ENCODE measurements at regions not wholly inside any gene's neighbourhood (a gene's known extent, or its start where the extent isn't known, plus 50 kb on each side); places are given as distances from the start of the nearest gene placed in this dataset.

DNA sequence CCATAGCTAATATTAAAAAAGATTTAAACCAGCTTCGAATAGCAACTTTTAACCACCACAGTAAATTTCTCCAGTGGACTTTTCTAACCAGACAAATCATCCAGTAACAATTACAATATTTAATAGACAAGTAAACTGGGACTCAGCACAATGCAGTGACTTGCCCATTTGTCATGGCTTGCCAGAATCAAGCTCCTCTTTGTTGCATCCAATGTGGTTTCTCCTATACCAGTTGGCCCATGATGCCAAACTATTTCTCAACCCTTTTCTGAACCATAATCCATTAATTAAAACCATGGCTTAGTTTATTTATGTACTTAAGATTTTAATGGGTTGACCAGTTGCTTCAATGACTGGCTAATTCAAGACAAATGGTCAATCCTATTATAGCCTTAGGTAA is 64.4 kb downstream of the DIO2 start:
- H3K9me3 ChIP-seq: no peaks in the 10 kb centered on the region
- H3K36me3 ChIP-seq: no peaks in the 10 kb centered on the region
- DNase-seq: no peak
- H3K27me3 ChIP-seq: no peaks in the 10 kb centered on the region
- H3K4me3 ChIP-seq (ENCODE audit: low read depth, low read length): no peak overlapping the region
- TF ChIP-seq, protein P1, sequence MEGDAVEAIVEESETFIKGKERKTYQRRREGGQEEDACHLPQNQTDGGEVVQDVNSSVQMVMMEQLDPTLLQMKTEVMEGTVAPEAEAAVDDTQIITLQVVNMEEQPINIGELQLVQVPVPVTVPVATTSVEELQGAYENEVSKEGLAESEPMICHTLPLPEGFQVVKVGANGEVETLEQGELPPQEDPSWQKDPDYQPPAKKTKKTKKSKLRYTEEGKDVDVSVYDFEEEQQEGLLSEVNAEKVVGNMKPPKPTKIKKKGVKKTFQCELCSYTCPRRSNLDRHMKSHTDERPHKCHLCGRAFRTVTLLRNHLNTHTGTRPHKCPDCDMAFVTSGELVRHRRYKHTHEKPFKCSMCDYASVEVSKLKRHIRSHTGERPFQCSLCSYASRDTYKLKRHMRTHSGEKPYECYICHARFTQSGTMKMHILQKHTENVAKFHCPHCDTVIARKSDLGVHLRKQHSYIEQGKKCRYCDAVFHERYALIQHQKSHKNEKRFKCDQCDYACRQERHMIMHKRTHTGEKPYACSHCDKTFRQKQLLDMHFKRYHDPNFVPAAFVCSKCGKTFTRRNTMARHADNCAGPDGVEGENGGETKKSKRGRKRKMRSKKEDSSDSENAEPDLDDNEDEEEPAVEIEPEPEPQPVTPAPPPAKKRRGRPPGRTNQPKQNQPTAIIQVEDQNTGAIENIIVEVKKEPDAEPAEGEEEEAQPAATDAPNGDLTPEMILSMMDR (IDR thresholded peaks at IDR 0.05; ENCODE audit: low read depth, low read length): no peak
- H3K4me1 ChIP-seq: no peaks in the 10 kb centered on the region

DNA sequence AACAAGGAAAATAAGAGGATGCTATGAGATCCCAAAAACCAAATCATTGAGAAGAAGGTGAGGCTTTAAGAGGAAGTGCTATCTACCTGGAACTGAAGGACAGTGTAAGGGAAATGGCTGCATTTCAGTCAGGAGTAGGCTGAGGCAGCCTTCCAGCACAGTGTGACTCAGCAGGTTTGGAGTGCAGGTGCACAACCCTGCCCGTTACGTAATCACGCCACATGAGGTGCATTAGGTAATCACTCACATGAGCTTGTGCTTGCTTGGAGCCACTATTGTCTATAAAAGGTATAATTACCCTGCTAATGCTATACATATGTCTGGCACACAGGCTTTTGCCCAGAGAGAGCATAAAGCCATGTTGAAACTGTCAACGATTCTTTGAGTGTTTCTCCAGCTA is 74.9 kb downstream of the DIO2 start:
- no peaks in the 10 kb centered on the region; the same call in 1 of the 2 replicates for H3K9me3 ChIP-seq
- no peaks in the 10 kb centered on the region for H3K4me1 ChIP-seq
- TF ChIP-seq, protein P1 (IDR thresholded peaks at IDR 0.05; ENCODE audit: low read depth, low read length): no peak
- no peak for DNase-seq
- H3K27me3 ChIP-seq: no peaks in the 10 kb centered on the region
- no peaks in the 10 kb centered on the region for H3K36me3 ChIP-seq
- H3K4me3 ChIP-seq (ENCODE audit: low read depth, low read length): no peak overlapping the region

DNA sequence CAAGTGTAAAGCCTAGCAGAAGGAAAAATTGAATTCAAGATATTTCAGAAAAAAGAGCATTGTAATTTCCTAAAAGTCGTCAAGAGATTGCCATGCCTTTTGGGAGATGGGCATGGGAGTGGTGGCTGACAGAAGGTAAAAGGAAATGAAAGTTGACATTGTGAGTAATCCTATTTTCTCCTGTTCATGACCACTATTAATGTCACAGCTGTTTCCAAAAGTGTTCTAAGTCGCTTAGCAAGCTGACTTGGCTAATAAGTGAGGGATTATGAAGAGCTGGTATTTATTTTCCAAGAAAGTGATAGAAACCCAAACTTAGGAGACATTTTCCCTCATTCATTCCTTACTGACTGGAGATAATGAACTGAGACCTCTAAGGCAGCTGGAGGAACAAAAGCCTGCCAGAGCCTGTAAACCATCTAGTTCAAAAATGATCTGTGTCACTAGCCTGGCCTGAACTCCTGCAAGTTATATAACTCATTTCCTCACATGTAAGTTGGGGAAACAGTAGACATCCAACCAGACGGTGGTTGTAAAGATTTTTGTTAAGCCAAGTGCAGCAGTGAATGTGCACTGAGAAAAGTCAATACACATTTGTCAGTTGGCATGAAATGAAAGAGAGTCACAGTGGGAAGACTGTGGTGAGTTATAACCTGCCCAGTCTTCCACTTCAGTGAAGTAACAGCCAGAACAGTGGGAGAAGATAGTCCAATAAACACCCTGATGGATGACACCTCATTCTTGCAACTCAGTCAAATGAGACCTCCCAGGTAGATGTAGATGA is 75.8 kb downstream of the DIO2 start:
- Histone ChIP-seq H3K9me3 (no peaks in the 10 kb centered on the region; the same call in 1 of the 2 replicates), H3K4me3 (ENCODE audit: low read depth, low read length) (no peak overlapping the region), H3K36me3 (no peaks in the 10 kb centered on the region), H3K27me3 (no peaks in the 10 kb centered on the region), H3K4me1 (no peaks in the 10 kb centered on the region)
- no peak for DNase-seq
- TF ChIP-seq, protein P1 (IDR thresholded peaks at IDR 0.05; ENCODE audit: low read depth, low read length): no peak

DNA sequence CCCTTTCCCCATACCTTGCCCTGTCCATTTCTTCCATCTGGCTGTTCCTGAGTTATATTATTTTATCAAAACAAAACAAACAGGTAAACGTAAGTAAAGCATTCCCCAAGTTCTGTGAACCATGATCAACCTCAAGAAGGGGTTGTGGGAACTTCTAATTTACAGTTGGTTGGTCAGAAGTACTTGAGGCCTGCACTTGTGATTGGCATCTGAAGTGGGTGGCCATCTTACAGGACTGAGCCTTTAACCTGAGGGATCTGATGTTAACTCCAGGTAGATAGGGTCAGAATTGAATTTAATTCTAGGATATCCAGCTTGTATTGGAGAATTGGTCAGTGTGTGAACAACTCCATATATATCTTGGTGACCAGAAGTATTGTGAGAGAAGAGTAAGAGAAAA is 77.0 kb downstream of the DIO2 start:
- no peak overlapping the region for H3K4me3 ChIP-seq (ENCODE audit: low read depth, low read length)
- H3K27me3 ChIP-seq: no peaks in the 10 kb centered on the region
- no peaks in the 10 kb centered on the region for H3K4me1 ChIP-seq
- TF ChIP-seq, protein P1 (IDR thresholded peaks at IDR 0.05; ENCODE audit: low read depth, low read length): no peak
- no peaks in the 10 kb centered on the region; the same call in 1 of the 2 replicates for H3K9me3 ChIP-seq
- H3K36me3 ChIP-seq: no peaks in the 10 kb centered on the region
- no peak for DNase-seq

DNA sequence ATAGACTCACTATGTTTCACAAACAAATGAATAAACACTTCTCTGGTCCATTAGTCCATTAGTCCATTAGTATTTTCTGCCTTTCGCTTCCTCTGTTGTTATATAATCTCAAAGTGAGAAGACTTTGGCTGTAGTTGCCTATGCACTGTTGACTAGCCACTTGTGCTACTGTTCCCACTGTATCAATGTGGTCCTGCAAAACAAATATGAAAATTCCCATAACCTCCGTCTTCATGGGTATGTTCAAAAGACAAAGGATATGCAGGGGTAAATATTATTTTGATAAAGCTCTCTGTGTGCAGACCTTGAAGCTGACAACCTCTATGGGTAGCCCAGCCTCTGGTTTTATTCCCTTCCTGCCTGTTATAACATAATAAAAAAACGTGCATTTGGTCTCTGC is 77.8 kb downstream of the DIO2 start:
- Histone ChIP-seq H3K4me1 (no peaks in the 10 kb centered on the region), H3K9me3 (no peaks in the 10 kb centered on the region; the same call in 1 of the 2 replicates), H3K4me3 (ENCODE audit: low read depth, low read length) (no peak overlapping the region), H3K27me3 (no peaks in the 10 kb centered on the region), H3K36me3 (no peaks in the 10 kb centered on the region)
- TF ChIP-seq, protein P1 (IDR thresholded peaks at IDR 0.05; ENCODE audit: low read depth, low read length): no peak
- no peak for DNase-seq

DNA sequence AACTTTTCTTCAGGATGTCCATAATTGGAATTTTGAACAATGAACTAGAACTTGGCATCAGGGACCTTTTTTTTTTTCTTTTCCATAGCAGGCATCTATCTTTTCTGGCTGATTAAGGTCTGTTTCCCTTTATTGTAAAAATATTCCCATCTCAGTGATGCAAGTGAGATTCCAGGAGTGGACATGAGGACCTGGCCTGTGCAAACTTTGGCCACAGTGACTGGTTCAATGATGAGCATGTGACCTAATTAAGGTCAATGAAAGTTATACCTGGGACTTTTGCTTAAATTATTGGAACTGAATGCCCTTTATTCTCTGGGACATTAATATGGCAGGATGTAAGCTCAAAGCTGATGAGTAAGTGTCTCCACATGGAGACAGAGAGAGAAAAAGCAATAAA is 83.8 kb downstream of the DIO2 start:
- Histone ChIP-seq H3K4me1 (no peaks in the 10 kb centered on the region), H3K27me3 (no peaks in the 10 kb centered on the region), H3K4me3 (ENCODE audit: low read depth, low read length) (no peak overlapping the region), H3K9me3 (no peaks in the 10 kb centered on the region), H3K36me3 (no peaks in the 10 kb centered on the region)
- TF ChIP-seq, protein P1 (IDR thresholded peaks at IDR 0.05; ENCODE audit: low read depth, low read length): no peak
- no peak for DNase-seq
